SK-N-SH treated with all-trans-retinoic acid at 6 μM for 48 hours (cell line): ENCODE measurements at regions not wholly inside any gene's neighbourhood (a gene's known extent, or its start where the extent isn't known, plus 50 kb on each side); places are given as distances from the start of the nearest gene placed in this dataset.
"Not testable (repeated sequence)": the region's sequence is repeated elsewhere in the genome, so short reads cannot be mapped to it uniquely, and the experiment has no call there.

Source experiments
- ATAC-seq: fragments of 200-7000 bp; cut with Tn5 transposase; 3 replicates; pipeline ENCODE4 v1.9.1; 2020; ENCODE audit warnings: mild to moderate bottlenecking, moderate library complexity
- ARNTL ChIP-seq: fragments of 450-650 bp; formaldehyde crosslinking; IDR thresholded peaks from 2 replicates; pipeline ENCODE4 v1.5.0; 2020; ENCODE audit warnings: low read depth, mild to moderate bottlenecking, moderate library complexity, borderline replicate concordance
- BACH2 ChIP-seq: fragments of 250-450 bp; sonication (Bioruptor Pico); IDR thresholded peaks from 2 replicates; pipeline ENCODE4 v1.9.0; 2021; ENCODE audit warnings: mild to moderate bottlenecking, borderline replicate concordance
- ESRRG ChIP-seq: fragments of 250-450 bp; sonication (Bioruptor Pico); IDR thresholded peaks from 2 replicates; pipeline ENCODE4 v1.6.1; 2021; ENCODE audit warnings: mild to moderate bottlenecking
- GLIS3 ChIP-seq: fragments of 250-450 bp; sonication (Bioruptor Pico); IDR thresholded peaks from 2 replicates; pipeline ENCODE4 v1.5.0; 2020; ENCODE audit warnings: mild to moderate bottlenecking, moderate library complexity
- ISL1 ChIP-seq: fragments of 250-450 bp; sonication (Bioruptor Pico); IDR thresholded peaks from 2 replicates; pipeline ENCODE4 v2.1.2; 2022; ENCODE audit warnings: mild to moderate bottlenecking, moderate library complexity
- OSR1 ChIP-seq: fragments of 250-450 bp; sonication (Bioruptor Pico); IDR thresholded peaks from 2 replicates; pipeline ENCODE4 v1.8.0; 2022; ENCODE audit warnings: moderate library complexity, mild to moderate bottlenecking, inconsistent platforms
- PPARA ChIP-seq: fragments of 250-450 bp; sonication (Bioruptor Pico); IDR thresholded peaks from 2 replicates; pipeline ENCODE4 v1.5.0; 2020; ENCODE audit warnings: mild to moderate bottlenecking, borderline replicate concordance
- SNAI2 ChIP-seq: fragments of 250-450 bp; sonication (Bioruptor Pico); IDR thresholded peaks from 2 replicates; pipeline ENCODE4 v1.5.0; 2020; ENCODE audit warnings: mild to moderate bottlenecking, moderate library complexity
- ZC3H10 ChIP-seq: fragments of 250-450 bp; sonication (Bioruptor Pico); IDR thresholded peaks from 2 replicates; pipeline ENCODE4 v1.5.1; 2021; ENCODE audit warnings: mild to moderate bottlenecking, moderate library complexity
- ZFP30 ChIP-seq: fragments of 450-650 bp; formaldehyde crosslinking; IDR thresholded peaks from 2 replicates; pipeline ENCODE4 v1.5.0; 2022; ENCODE audit warnings: mild to moderate bottlenecking, moderate library complexity
- ZNF565 ChIP-seq: fragments of 450-650 bp; formaldehyde crosslinking; conservative IDR thresholded peaks from 2 replicates; pipeline ENCODE4 v1.5.0; 2020; ENCODE audit warnings: low read depth, mild to moderate bottlenecking, moderate library complexity
- ZNF70 ChIP-seq: fragments of 450-650 bp; formaldehyde crosslinking; IDR thresholded peaks from 2 replicates; pipeline ENCODE4 v1.5.0; 2020; ENCODE audit warnings: mild to moderate bottlenecking, moderate library complexity
- ZNF8 ChIP-seq: fragments of 450-650 bp; formaldehyde crosslinking; IDR thresholded peaks from 2 replicates; pipeline ENCODE4 v1.5.0; 2020; ENCODE audit warnings: mild to moderate bottlenecking, moderate library complexity
- TF ChIP-seq, protein P1 (sequence below): fragments of 250-450 bp; sonication (Bioruptor Pico); IDR thresholded peaks from 2 replicates; pipeline ENCODE4 v1.5.1; 2021; ENCODE audit warnings: mild to moderate bottlenecking, moderate library complexity
- TF ChIP-seq, protein P2 (sequence below): fragments of 250-450 bp; sonication (Bioruptor Pico); IDR thresholded peaks from 2 replicates; pipeline ENCODE4 v1.8.0; 2021; ENCODE audit warnings: low read depth, mild to moderate bottlenecking, moderate library complexity, borderline replicate concordance
- TF ChIP-seq, protein P3 (sequence below): fragments of 250-450 bp; sonication (Bioruptor Pico); IDR thresholded peaks from 2 replicates; pipeline ENCODE4 v1.5.0; 2020; ENCODE audit warnings: mild to moderate bottlenecking, moderate library complexity
- TF ChIP-seq, protein P4 (sequence below): fragments of 250-450 bp; sonication (Bioruptor Pico); IDR thresholded peaks from 2 replicates; pipeline ENCODE4 v1.5.1; 2020; ENCODE audit warnings: low read depth, mild to moderate bottlenecking, moderate library complexity

DNA sequence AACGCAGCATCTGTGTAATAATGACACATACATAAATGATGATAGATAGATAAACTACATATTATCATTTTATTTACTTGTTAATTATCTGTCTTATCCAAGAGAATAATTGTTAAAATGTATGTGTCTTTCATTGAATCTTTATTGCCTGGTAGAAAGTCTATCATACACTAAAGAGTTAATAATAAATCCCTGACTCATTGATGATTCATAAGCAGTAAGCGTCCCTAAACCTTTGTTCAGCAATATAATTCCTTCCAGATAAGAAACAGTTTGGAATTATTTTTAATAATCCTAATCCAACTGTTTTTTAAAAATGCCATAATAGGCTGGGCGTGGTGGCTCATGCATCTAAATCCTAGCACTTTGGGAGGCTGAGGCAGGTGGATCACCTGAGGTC, 655.6 kb upstream of the CNTN5 start (continued):
- TF ChIP-seq, protein P1, sequence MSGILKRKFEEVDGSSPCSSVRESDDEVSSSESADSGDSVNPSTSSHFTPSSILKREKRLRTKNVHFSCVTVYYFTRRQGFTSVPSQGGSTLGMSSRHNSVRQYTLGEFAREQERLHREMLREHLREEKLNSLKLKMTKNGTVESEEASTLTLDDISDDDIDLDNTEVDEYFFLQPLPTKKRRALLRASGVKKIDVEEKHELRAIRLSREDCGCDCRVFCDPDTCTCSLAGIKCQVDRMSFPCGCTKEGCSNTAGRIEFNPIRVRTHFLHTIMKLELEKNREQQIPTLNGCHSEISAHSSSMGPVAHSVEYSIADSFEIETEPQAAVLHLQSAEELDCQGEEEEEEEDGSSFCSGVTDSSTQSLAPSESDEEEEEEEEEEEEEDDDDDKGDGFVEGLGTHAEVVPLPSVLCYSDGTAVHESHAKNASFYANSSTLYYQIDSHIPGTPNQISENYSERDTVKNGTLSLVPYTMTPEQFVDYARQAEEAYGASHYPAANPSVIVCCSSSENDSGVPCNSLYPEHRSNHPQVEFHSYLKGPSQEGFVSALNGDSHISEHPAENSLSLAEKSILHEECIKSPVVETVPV (CRISPR knock-in tag), result no peak
- TF ChIP-seq, protein P2, sequence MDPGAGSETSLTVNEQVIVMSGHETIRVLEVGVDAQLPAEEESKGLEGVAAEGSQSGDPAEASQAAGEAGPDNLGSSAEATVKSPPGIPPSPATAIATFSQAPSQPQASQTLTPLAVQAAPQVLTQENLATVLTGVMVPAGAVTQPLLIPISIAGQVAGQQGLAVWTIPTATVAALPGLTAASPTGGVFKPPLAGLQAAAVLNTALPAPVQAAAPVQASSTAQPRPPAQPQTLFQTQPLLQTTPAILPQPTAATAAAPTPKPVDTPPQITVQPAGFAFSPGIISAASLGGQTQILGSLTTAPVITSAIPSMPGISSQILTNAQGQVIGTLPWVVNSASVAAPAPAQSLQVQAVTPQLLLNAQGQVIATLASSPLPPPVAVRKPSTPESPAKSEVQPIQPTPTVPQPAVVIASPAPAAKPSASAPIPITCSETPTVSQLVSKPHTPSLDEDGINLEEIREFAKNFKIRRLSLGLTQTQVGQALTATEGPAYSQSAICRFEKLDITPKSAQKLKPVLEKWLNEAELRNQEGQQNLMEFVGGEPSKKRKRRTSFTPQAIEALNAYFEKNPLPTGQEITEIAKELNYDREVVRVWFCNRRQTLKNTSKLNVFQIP (CRISPR knock-in tag), result no peak
- TF ChIP-seq ZFP30 (CRISPR knock-in tag), result no peak
- TF ChIP-seq SNAI2, result no peak
- no peak for TF ChIP-seq OSR1 (CRISPR knock-in tag)
- no peak for TF ChIP-seq ESRRG (CRISPR knock-in tag)
- no peak for TF ChIP-seq PPARA (CRISPR knock-in tag)

DNA sequence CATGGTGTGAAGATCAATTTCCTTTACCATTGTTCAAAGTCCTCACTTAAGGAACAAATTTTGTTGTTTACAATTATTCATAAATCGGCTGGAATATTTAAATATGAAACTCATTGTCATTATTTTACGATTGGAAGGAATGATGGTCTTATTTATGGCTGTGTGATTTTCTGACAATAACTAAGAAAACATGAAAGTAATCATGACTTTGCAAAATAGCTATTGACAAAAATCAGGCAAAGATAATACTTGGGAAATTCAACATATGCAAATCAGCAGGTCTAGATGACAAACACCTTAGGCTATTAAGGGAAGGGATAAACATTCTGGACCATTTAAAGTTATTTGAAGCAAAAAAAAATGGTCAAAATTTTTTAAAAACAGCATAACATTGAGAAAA, 654.8 kb upstream of the CNTN5 start:
- no peak for ATAC-seq

DNA sequence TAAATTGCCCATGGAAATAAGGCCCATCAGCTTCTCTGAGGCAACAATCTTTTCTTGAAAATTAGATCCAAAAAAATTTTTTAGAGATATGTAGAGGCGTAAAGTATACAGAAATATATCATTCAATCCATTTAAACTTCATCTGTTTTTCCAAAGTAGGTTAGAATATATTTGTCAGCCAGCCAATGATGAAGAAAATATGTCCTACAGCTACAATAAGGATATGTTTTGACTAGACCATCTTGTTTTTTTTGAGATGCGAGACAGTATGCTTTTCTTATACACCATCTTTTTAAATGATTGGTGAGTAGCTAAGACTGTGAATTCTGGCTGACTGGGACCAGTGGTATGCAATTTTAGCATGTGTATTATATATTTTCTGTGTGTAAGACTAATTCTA, 630.4 kb upstream of the CNTN5 start:
- no peak for ATAC-seq
- TF ChIP-seq ZNF565 (CRISPR knock-in tag), result no peak
- no peak for TF ChIP-seq GLIS3 (CRISPR knock-in tag)
- TF ChIP-seq BACH2 (CRISPR knock-in tag), result no peak
- no peak for TF ChIP-seq PPARA (CRISPR knock-in tag)
- TF ChIP-seq ESRRG (CRISPR knock-in tag), result no peak
- TF ChIP-seq ZC3H10 (CRISPR knock-in tag), result no peak
- no peak for TF ChIP-seq ARNTL (CRISPR knock-in tag)
- TF ChIP-seq OSR1 (CRISPR knock-in tag), result no peak
- TF ChIP-seq, protein P2 (CRISPR knock-in tag), result no peak
- no peak for TF ChIP-seq ZFP30 (CRISPR knock-in tag)
- no peak for TF ChIP-seq ZNF70 (CRISPR knock-in tag)
- TF ChIP-seq ISL1, result no peak
- TF ChIP-seq, protein P3, sequence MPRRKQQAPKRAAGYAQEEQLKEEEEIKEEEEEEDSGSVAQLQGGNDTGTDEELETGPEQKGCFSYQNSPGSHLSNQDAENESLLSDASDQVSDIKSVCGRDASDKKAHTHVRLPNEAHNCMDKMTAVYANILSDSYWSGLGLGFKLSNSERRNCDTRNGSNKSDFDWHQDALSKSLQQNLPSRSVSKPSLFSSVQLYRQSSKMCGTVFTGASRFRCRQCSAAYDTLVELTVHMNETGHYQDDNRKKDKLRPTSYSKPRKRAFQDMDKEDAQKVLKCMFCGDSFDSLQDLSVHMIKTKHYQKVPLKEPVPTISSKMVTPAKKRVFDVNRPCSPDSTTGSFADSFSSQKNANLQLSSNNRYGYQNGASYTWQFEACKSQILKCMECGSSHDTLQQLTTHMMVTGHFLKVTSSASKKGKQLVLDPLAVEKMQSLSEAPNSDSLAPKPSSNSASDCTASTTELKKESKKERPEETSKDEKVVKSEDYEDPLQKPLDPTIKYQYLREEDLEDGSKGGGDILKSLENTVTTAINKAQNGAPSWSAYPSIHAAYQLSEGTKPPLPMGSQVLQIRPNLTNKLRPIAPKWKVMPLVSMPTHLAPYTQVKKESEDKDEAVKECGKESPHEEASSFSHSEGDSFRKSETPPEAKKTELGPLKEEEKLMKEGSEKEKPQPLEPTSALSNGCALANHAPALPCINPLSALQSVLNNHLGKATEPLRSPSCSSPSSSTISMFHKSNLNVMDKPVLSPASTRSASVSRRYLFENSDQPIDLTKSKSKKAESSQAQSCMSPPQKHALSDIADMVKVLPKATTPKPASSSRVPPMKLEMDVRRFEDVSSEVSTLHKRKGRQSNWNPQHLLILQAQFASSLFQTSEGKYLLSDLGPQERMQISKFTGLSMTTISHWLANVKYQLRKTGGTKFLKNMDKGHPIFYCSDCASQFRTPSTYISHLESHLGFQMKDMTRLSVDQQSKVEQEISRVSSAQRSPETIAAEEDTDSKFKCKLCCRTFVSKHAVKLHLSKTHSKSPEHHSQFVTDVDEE (CRISPR knock-in tag), result no peak
- TF ChIP-seq ZNF8, result no peak
- TF ChIP-seq, protein P4, sequence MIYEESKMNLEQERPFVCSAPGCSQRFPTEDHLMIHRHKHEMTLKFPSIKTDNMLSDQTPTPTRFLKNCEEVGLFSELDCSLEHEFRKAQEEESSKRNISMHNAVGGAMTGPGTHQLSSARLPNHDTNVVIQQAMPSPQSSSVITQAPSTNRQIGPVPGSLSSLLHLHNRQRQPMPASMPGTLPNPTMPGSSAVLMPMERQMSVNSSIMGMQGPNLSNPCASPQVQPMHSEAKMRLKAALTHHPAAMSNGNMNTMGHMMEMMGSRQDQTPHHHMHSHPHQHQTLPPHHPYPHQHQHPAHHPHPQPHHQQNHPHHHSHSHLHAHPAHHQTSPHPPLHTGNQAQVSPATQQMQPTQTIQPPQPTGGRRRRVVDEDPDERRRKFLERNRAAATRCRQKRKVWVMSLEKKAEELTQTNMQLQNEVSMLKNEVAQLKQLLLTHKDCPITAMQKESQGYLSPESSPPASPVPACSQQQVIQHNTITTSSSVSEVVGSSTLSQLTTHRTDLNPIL (CRISPR knock-in tag), result no peak
- TF ChIP-seq, protein P1 (CRISPR knock-in tag), result no peak

More for the DNA sequence above, 654.8 kb upstream of the CNTN5 start:
- no peak for TF ChIP-seq ZNF70 (CRISPR knock-in tag)
- no peak for TF ChIP-seq ARNTL (CRISPR knock-in tag)

DNA sequence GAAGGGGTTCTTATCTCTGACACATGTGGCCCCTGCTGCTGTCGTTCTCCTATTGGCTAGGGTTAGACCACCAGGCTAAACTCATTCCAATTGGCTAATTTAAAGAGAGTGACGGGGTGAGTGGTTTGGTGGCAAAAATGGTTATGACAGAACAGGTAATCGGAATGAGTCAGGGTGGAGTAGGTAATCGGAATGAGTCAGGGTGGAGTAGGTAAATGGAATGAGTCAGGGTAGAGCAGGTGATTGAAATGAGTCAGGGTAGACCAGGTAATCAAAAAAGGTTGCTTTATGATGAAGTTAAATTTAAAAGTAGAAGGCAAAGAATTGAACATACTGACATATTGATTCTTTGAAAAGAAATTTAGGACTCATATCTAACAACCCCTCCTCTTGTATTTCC, 626.2 kb upstream of the CNTN5 start:
- ATAC-seq, result not testable (repeated sequence)
